ENCODE measurements at regions not wholly inside any gene's neighbourhood (a gene's known extent, or its start where the extent isn't known, plus 50 kb on each side); places are given as distances from the start of the nearest gene placed in this dataset.

DNA sequence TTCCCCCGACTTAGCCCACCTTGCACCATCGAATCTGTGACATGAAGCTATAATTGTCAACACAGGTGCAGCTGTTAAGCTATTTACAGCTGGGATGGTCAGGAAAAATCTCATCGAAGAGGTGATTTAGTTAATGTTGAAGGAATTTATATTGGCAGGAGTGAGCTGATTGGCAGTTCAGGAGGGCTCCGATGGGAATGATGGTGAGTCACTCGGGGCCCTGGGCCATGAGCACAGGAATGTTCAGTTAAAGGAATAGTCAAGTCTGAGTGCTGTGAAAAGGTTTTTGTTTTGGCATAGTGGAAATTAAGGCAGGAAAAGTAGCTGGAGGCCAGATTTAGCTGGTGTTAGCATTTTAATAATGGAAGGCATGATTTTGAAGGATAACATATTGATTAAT lies 95.7 kb downstream of the OXSM start:
- TF ChIP-seq CTCF (IDR thresholded peaks at IDR 0.05) (no peak), FOXM1 (IDR thresholded peaks at IDR 0.05; ENCODE audit: low read depth) (no peak), EP300 (IDR thresholded peaks at IDR 0.05; ENCODE audit: borderline replicate concordance in 1 of 2, low read depth in 1 of 2, low read length in 1 of 2) (no peak), USF2 (IDR thresholded peaks at IDR 0.05; ENCODE audit: borderline replicate concordance, low read depth, low read length) (no peak), PBX3 (IDR thresholded peaks at IDR 0.05) (no peak), RFX5 (IDR thresholded peaks at IDR 0.05; ENCODE audit: low read length) (no peak), POLR2AphosphoS5 (IDR thresholded peaks at IDR 0.05; ENCODE audit: low read depth, low read length) (no peak)
- TF ChIP-seq, protein P1, sequence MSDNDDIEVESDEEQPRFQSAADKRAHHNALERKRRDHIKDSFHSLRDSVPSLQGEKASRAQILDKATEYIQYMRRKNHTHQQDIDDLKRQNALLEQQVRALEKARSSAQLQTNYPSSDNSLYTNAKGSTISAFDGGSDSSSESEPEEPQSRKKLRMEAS (IDR thresholded peaks at IDR 0.05; ENCODE audit: low read depth), result no peak

All from SK-N-SH (cell line).